ENCODE measurements at regions not wholly inside any gene's neighbourhood (a gene's known extent, or its start where the extent isn't known, plus 50 kb on each side); places are given as distances from the start of the nearest gene placed in this dataset.

GRCh38 chr7:66869660-66870450, 51.2 kb upstream of the TMEM248 start:
- intact Hi-C loops (cut with micrococcal nuclease): no loop called here
- Histone ChIP-seq H3K4me2 (ENCODE audit: insufficient read depth, low read length) (no peak overlapping the region), H3K79me2 (ENCODE audit: control insufficient read depth, insufficient read depth, low read length) (no peaks in the 10 kb centered on the region), H3K4me1 (ENCODE audit: control insufficient read depth, extremely low read depth, insufficient read depth, low read length) (no peaks in the 10 kb centered on the region), H3K9ac (replicated peaks; ENCODE audit: extremely low read depth, insufficient read depth, low read length) (no peak overlapping the region), H3K9me1 (replicated peaks; ENCODE audit: control insufficient read depth, extremely low read depth, insufficient read depth, low read length) (no peaks in the 10 kb centered on the region), H4K20me1 (replicated peaks; ENCODE audit: control insufficient read depth, extremely low read depth, insufficient read depth, low read length) (no peaks in the 10 kb centered on the region), H3K27ac (ENCODE audit: insufficient read depth, low read depth, low read length) (no peak overlapping the region), H3K27me3 (ENCODE audit: control insufficient read depth in 2 of 2, insufficient read depth in 2 of 2, low read length in 2 of 2) (no peaks in the 10 kb centered on the region), H3K4me3 (replicated peaks in 1 of 3; ENCODE audit: insufficient read depth in 1 of 3, low read depth in 1 of 3, low read length in 3 of 3) (no peak overlapping the region), H3K9me3 (replicated peaks; ENCODE audit: control insufficient read depth, insufficient read depth, low read length) (no peaks in the 10 kb centered on the region), H2AFZ (ENCODE audit: low read depth, low read length) (no peak overlapping the region), H3K36me3 (ENCODE audit: control insufficient read depth in 2 of 2, extremely low read depth in 1 of 2, insufficient read depth in 2 of 2, low read length in 2 of 2) (no peaks in the 10 kb centered on the region)
- ChIA-PET CTCF (interaction anchor here (0.8 kb wide), 1 partner anchor 15 kb away, joined by 3 read pairs; no protein-coding TSS in a partner anchor), POLR2A (no interaction called here)
- no peak for DNase-seq (ENCODE audit: low read depth, low spot score)
- FAIRE-seq: no peak
- dilution Hi-C loops (cut with MboI; ENCODE audit: extremely low pct_ligation_motif_present, low sequenced_read_pairs): no loop called here
- TF ChIP-seq MAX (IDR thresholded peaks at IDR 0.05; ENCODE audit: insufficient read depth, insufficient read length) (no peak), JUN (IDR thresholded peaks at IDR 0.05; ENCODE audit: borderline replicate concordance, insufficient read depth, insufficient read length, low read depth) (no peak), FOS (IDR thresholded peaks at IDR 0.05; ENCODE audit: borderline replicate concordance, insufficient read depth, low read length) (no peak), EZH2 (IDR thresholded peaks at IDR 0.05; ENCODE audit: borderline replicate concordance, low read depth, low read length, severe bottlenecking) (no peak), POLR2AphosphoS5 (IDR thresholded peaks at IDR 0.05; ENCODE audit: insufficient read depth, low read depth, low read length) (no peak), MYC (IDR thresholded peaks at IDR 0.05; ENCODE audit: low read depth, low read length) (no peak), GATA2 (IDR thresholded peaks at IDR 0.05; ENCODE audit: insufficient read depth, insufficient read length, low read depth, low read length) (no peak), POLR2A (IDR thresholded peaks at IDR 0.05; ENCODE audit: low read depth, low read length) (no peak), CTCF (IDR thresholded peaks at IDR 0.05; ENCODE audit: extremely low read depth in 1 of 2, insufficient read depth in 1 of 2, low read depth in 1 of 2, low read length in 2 of 2) (no peak)
- BruUV-seq (replicated peaks): no TSS peak

Measured in endothelial cell of umbilical vein (primary cell).